A549 (cell line): ENCODE measurements at regions not wholly inside any gene's neighbourhood (a gene's known extent, or its start where the extent isn't known, plus 50 kb on each side); places are given as distances from the start of the nearest gene placed in this dataset.

Experiments
- ATAC-seq, 2 experiments: fragments of 200-7000 bp in 1 of 2; fragments of >200 bp in 1 of 2; cut with Nextera tagmentation in 1 of 2; cut with Tn5 transposase in 1 of 2; 3 replicates each; pipeline versions ENCODE4 v1.8.0 to v1.9.1; 2018 to 2020; ENCODE audit warnings: mild to moderate bottlenecking in 1 of 2, moderate library complexity in 1 of 2
- CTCF ChIA-PET: fragments of 300-600 bp; sonication (Branson Sonifier 250); formaldehyde crosslinking; extraction: SDS; loops from one replicate; lab custom pipeline; 2021; ENCODE audit warnings: antibody characterized with exemption, inconsistent platforms; lab: Yijun Ruan, JAX
- POLR2A ChIA-PET: fragments of 350-600 bp; formaldehyde crosslinking; extraction: SDS; loops from one replicate; lab custom pipeline; 2021; ENCODE audit warnings: antibody characterized with exemption, inconsistent platforms; lab: Yijun Ruan, JAX
- DNase-seq, 2 experiments: peaks; one replicate each; pipeline versions ENCODE4 v3.0.0 to v3.0.0-alpha.2; 2011 to 2016; ENCODE audit warnings: low read depth in 1 of 2, low spot score in 1 of 2
- FAIRE-seq: peaks from 2 replicates; lab custom pipeline; 2011; peaks lifted over from hg19 to GRCh38; lab: Jason Lieb, UNC
- H3K27ac ChIP-seq, 2 experiments: fragments of >200 bp; sonication (Bioruptor Twin); formaldehyde crosslinking; 3 replicates each; pipeline ENCODE4 v1.5.1; 2016 to 2017
- H3K4me1 ChIP-seq: fragments of >200 bp; sonication (Bioruptor Twin); formaldehyde crosslinking; 3 replicates; pipeline ENCODE4 v1.6.1; 2016
- H3K4me2 ChIP-seq: fragments of >200 bp; sonication (Bioruptor Twin); formaldehyde crosslinking; 3 replicates; pipeline ENCODE4 v1.6.1; 2016
- H3K4me3 ChIP-seq: fragments of >200 bp; sonication (Bioruptor Twin); formaldehyde crosslinking; 3 replicates; pipeline ENCODE4 v1.5.1; 2016
- H3K9me3 ChIP-seq: fragments of >200 bp; sonication (Bioruptor Twin); formaldehyde crosslinking; 3 replicates; pipeline ENCODE4 v1.6.1; 2016
- BHLHE40 ChIP-seq: IDR thresholded peaks from 2 replicates; pipeline ENCODE4 v1.6.1; 2012; ENCODE audit warnings: low read depth, low read length, inconsistent platforms
- CHD2 ChIP-seq: fragments of 150-350 bp; IDR thresholded peaks from 2 replicates; pipeline ENCODE4 v1.6.1; 2014; ENCODE audit warnings: low read length; ENCODE audit not compliant: partially characterized antibody
- ESRRA ChIP-seq: fragments of 150-350 bp; IDR thresholded peaks from 2 replicates; pipeline ENCODE4 v1.6.1; 2014; ENCODE audit warnings: mild to moderate bottlenecking, low read length, borderline replicate concordance
- FOSL2 ChIP-seq, 2 experiments: fragments of 450-650 bp in 1 of 2; fragments of >200 bp in 1 of 2; sonication (Bioruptor Twin) in 1 of 2; formaldehyde crosslinking; IDR thresholded peaks; 2 replicates each; pipeline versions ENCODE4 v1.5.0 to v1.6.1; 2016 to 2020; ENCODE audit warnings: mild to moderate bottlenecking in 1 of 2, moderate library complexity in 1 of 2
- GATA3 ChIP-seq: IDR thresholded peaks from 2 replicates; pipeline ENCODE4 v1.6.1; 2012; ENCODE audit warnings: borderline replicate concordance
- HDAC2 ChIP-seq: fragments of 200-600 bp; sonication (generic); IDR thresholded peaks from 2 replicates; pipeline ENCODE4 v1.6.1; 2016
- HOXA7 ChIP-seq: fragments of 250-450 bp; sonication (Bioruptor Pico); IDR thresholded peaks from 2 replicates; pipeline ENCODE4 v1.5.0; 2020; ENCODE audit warnings: mild to moderate bottlenecking, moderate library complexity
- HOXB13 ChIP-seq: fragments of 250-450 bp; sonication (Bioruptor Pico); IDR thresholded peaks from 2 replicates; pipeline ENCODE4 v1.5.0; 2020; ENCODE audit warnings: low read depth, mild to moderate bottlenecking, moderate library complexity
- KDM1A ChIP-seq: fragments of 200-600 bp; sonication (generic); IDR thresholded peaks from 2 replicates; pipeline ENCODE4 v1.6.1; 2016; ENCODE audit warnings: low read depth, mild to moderate bottlenecking
- MYC ChIP-seq: IDR thresholded peaks from 2 replicates; pipeline ENCODE4 v1.6.1; 2012; ENCODE audit warnings: mild to moderate bottlenecking, inconsistent platforms, low read length, improper control_type of control experiment, borderline replicate concordance
- NFE2L2 ChIP-seq: fragments of 150-350 bp; conservative IDR thresholded peaks from 2 replicates; pipeline ENCODE4 v1.6.1; 2014; ENCODE audit warnings: low read length
- NPAS2 ChIP-seq: fragments of 250-450 bp; sonication (Bioruptor Pico); IDR thresholded peaks from 2 replicates; pipeline ENCODE4 v1.8.0; 2022; ENCODE audit warnings: mild to moderate bottlenecking, moderate library complexity, borderline replicate concordance
- NR3C1 ChIP-seq: fragments of >200 bp; sonication (Bioruptor Twin); formaldehyde crosslinking; IDR thresholded peaks from 3 replicates; pipeline ENCODE4 v1.6.1; 2017
- PHF8 ChIP-seq: fragments of 200-600 bp; sonication (generic); IDR thresholded peaks from 2 replicates; pipeline ENCODE4 v1.6.1; 2016; ENCODE audit warnings: low read depth, mild to moderate bottlenecking, antibody characterized with exemption, moderate library complexity, borderline replicate concordance
- POLR2AphosphoS2 ChIP-seq: conservative IDR thresholded peaks from 2 replicates; pipeline ENCODE4 v1.6.1; 2012; ENCODE audit warnings: low read length, improper control_type of control experiment, inconsistent platforms
- RARB ChIP-seq: fragments of 250-450 bp; sonication (Bioruptor Pico); IDR thresholded peaks from 2 replicates; pipeline ENCODE4 v1.8.0; 2021; ENCODE audit warnings: mild to moderate bottlenecking, moderate library complexity
- SREBF2 ChIP-seq: fragments of 450-650 bp; IDR thresholded peaks from 2 replicates; pipeline ENCODE4 v1.6.1; 2014; ENCODE audit warnings: mild to moderate bottlenecking, moderate library complexity
- ZNF302 ChIP-seq: fragments of 250-450 bp; sonication (Bioruptor Pico); IDR thresholded peaks from 2 replicates; pipeline ENCODE4 v1.9.0; 2021; ENCODE audit warnings: inconsistent platforms, mild to moderate bottlenecking, moderate library complexity
- ZSCAN20 ChIP-seq: fragments of 250-450 bp; sonication (Bioruptor Pico); IDR thresholded peaks from 2 replicates; pipeline ENCODE4 v1.8.0; 2022; ENCODE audit warnings: mild to moderate bottlenecking, moderate library complexity
- WGBS: methylation state at CpG from one replicate; pipeline ENCODE4 v1.1.6; 2017; ENCODE audit errors: missing lambda C conversion rate; 5-methylcytosine and 5-hydroxymethylcytosine counted together
- TF ChIP-seq, protein P1 (sequence below): IDR thresholded peaks from 2 replicates; pipeline ENCODE4 v1.6.1; 2012
- TF ChIP-seq, protein P2 (sequence below): fragments of 250-450 bp; sonication (Bioruptor Pico); IDR thresholded peaks from 2 replicates; pipeline ENCODE4 v1.5.0; 2021; ENCODE audit warnings: mild to moderate bottlenecking, moderate library complexity, borderline replicate concordance
- TF ChIP-seq, protein P3 (sequence below): fragments of >200 bp; sonication (Bioruptor Twin); formaldehyde crosslinking; IDR thresholded peaks from 3 replicates; pipeline ENCODE4 v1.5.1; 2016
- TF ChIP-seq, protein P4 (sequence below): fragments of 250-450 bp; sonication (Bioruptor Pico); IDR thresholded peaks from 2 replicates; pipeline ENCODE4 v1.5.0; 2020; ENCODE audit warnings: low read depth, mild to moderate bottlenecking, moderate library complexity
- TF ChIP-seq, protein P5 (sequence below): fragments of >200 bp; sonication (Bioruptor Twin); formaldehyde crosslinking; IDR thresholded peaks from 3 replicates; pipeline ENCODE4 v1.6.1; 2016

DNA sequence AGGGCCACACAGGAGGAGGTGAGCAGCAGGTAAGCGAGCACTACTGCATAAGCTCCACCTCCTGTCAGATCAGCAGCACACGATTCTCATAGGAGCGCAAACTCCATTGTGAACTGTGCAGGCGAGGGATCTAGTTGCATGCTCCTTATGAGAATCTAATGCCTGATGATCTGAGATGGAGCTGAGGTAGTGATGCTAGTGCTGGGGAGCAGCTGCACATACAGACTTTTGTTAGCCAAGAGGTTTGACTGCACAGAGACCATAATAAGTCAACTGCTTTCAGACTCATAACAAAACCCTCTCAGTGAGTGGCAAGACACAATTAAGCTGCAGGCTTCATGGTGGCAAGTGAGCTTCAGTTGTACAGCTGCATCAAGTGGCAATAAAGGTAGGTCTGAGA lies 83.4 kb downstream of the PSMG1 start:
- FAIRE-seq: no peak

DNA sequence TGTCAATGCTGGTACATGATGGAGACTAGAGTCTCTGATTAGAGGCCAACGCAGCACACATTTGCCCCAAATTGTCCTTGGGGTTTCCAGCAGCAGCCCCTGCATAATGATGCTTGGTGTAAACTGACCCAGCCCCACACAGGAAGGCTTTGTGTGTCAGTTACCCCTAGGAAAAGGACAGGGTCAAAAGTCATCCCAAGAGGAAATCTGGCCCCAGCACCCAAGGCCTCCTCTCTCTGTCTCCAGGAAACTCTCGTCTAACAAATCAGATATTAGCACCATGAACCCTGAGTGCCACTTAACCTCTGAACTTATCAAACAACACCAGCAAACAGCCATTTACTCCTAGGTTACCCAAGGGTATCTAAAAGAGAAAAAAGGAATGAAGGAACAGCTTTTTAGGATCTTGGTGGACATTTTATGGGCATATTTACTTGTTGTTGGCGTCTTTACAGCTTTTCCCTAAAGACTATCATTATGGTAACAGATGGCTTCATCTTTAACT lies 84.5 kb downstream of the PSMG1 start:
- CTCF ChIA-PET: no interaction called here
- TF ChIP-seq, protein P1, sequence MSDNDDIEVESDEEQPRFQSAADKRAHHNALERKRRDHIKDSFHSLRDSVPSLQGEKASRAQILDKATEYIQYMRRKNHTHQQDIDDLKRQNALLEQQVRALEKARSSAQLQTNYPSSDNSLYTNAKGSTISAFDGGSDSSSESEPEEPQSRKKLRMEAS: no peak
- no peak for ATAC-seq
- no peak for DNase-seq
- no peak for FAIRE-seq
- 90% methylated on average over 3 of the region's 3 CpGs for WGBS
- no peak overlapping the region for H3K4me2 ChIP-seq
- H3K9me3 ChIP-seq: no peaks in the 10 kb centered on the region
- no peak overlapping the region for H3K27ac ChIP-seq
- H3K4me1 ChIP-seq: peaks cover 15% of the 10 kb centered on the region; the same call in 2 of the 3 replicates
- no peak overlapping the region for H3K4me3 ChIP-seq
- POLR2A ChIA-PET: no interaction called here

More for the DNA sequence above, 83.4 kb downstream of the PSMG1 start:
- DNase-seq (no peak), ATAC-seq (no peak)
- Histone ChIP-seq H3K27ac (no peak overlapping the region), H3K9me3 (no peaks in the 10 kb centered on the region), H3K4me3 (no peak overlapping the region), H3K4me2 (no peak overlapping the region), H3K4me1 (peaks cover 10% of the 10 kb centered on the region; the same call in 2 of the 3 replicates)
- POLR2A ChIA-PET: no interaction called here
- CTCF ChIA-PET: interaction anchor here (0.8 to 1.0 kb wide), 2 partner anchors 9 to 15 kb away, joined by 3 read pairs; no protein-coding TSS in a partner anchor
- TF ChIP-seq GATA3 (no peak), ZNF302 (CRISPR knock-in tag) (no peak), HDAC2 (no peak), HOXB13 (CRISPR knock-in tag) (no peak), NFE2L2 (no peak), FOSL2 (IDR thresholded peaks at IDR 0.05) (no peak), FOSL2 (CRISPR knock-in tag; IDR thresholded peaks at IDR 0.05) (no peak), SREBF2 (no peak), NPAS2 (CRISPR knock-in tag) (no peak)
- TF ChIP-seq, protein P2, sequence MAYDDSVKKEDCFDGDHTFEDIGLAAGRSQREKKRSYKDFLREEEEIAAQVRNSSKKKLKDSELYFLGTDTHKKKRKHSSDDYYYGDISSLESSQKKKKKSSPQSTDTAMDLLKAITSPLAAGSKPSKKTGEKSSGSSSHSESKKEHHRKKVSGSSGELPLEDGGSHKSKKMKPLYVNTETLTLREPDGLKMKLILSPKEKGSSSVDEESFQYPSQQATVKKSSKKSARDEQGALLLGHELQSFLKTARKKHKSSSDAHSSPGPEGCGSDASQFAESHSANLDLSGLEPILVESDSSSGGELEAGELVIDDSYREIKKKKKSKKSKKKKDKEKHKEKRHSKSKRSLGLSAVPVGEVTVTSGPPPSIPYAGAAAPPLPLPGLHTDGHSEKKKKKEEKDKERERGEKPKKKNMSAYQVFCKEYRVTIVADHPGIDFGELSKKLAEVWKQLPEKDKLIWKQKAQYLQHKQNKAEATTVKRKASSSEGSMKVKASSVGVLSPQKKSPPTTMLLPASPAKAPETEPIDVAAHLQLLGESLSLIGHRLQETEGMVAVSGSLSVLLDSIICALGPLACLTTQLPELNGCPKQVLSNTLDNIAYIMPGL (CRISPR knock-in tag): no peak
- TF ChIP-seq, protein P3, sequence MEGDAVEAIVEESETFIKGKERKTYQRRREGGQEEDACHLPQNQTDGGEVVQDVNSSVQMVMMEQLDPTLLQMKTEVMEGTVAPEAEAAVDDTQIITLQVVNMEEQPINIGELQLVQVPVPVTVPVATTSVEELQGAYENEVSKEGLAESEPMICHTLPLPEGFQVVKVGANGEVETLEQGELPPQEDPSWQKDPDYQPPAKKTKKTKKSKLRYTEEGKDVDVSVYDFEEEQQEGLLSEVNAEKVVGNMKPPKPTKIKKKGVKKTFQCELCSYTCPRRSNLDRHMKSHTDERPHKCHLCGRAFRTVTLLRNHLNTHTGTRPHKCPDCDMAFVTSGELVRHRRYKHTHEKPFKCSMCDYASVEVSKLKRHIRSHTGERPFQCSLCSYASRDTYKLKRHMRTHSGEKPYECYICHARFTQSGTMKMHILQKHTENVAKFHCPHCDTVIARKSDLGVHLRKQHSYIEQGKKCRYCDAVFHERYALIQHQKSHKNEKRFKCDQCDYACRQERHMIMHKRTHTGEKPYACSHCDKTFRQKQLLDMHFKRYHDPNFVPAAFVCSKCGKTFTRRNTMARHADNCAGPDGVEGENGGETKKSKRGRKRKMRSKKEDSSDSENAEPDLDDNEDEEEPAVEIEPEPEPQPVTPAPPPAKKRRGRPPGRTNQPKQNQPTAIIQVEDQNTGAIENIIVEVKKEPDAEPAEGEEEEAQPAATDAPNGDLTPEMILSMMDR: no peak
- TF ChIP-seq, protein P4, sequence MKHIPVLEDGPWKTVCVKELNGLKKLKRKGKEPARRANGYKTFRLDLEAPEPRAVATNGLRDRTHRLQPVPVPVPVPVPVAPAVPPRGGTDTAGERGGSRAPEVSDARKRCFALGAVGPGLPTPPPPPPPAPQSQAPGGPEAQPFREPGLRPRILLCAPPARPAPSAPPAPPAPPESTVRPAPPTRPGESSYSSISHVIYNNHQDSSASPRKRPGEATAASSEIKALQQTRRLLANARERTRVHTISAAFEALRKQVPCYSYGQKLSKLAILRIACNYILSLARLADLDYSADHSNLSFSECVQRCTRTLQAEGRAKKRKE (CRISPR knock-in tag): no peak
- WGBS: 98% methylated on average over 4 of the region's 4 CpGs

DNA sequence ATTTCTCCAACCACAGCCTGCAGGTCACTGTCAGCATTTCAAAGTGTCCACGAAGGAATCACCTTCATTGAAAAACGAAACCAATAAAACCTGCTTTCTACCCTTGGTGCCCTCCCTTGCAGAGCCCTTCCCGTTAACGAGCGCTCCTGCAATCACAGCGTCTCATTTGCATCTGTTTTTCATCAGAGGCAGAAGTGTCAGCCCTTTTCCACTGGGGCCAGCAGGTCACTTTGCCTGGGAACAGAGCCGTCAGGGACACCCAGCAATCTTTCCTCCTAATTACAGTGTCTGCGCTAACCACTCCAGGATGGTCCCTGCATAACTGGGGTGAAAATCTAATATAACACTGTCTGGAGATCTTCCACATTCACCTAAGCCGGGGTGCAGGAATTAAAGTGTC lies 85.3 kb downstream of the PSMG1 start:
- 90% methylated on average over 9 of the region's 9 CpGs for WGBS
- ChIA-PET POLR2A (no interaction called here), CTCF (no interaction called here)
- Histone ChIP-seq H3K4me2 (no peak overlapping the region), H3K9me3 (no peaks in the 10 kb centered on the region), H3K4me3 (no peak overlapping the region), H3K27ac (no peak overlapping the region), H3K4me1 (peaks cover 15% of the 10 kb centered on the region; the same call in 2 of the 3 replicates)
- FAIRE-seq (no peak), ATAC-seq (no peak), DNase-seq (no peak)
- TF ChIP-seq MYC: no peak
- TF ChIP-seq PHF8: no peak
- TF ChIP-seq KDM1A: no peak
- TF ChIP-seq ESRRA: no peak
- no peak for TF ChIP-seq HOXA7
- no peak for TF ChIP-seq ZNF302 (CRISPR knock-in tag)
- TF ChIP-seq CHD2: no peak
- no peak for TF ChIP-seq GATA3
- TF ChIP-seq ZSCAN20: no peak
- TF ChIP-seq, protein P5, sequence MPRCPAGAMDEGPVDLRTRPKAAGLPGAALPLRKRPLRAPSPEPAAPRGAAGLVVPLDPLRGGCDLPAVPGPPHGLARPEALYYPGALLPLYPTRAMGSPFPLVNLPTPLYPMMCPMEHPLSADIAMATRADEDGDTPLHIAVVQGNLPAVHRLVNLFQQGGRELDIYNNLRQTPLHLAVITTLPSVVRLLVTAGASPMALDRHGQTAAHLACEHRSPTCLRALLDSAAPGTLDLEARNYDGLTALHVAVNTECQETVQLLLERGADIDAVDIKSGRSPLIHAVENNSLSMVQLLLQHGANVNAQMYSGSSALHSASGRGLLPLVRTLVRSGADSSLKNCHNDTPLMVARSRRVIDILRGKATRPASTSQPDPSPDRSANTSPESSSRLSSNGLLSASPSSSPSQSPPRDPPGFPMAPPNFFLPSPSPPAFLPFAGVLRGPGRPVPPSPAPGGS: no peak
- TF ChIP-seq NR3C1: no peak
- no peak for TF ChIP-seq BHLHE40
- TF ChIP-seq HOXB13 (CRISPR knock-in tag): no peak
- no peak for TF ChIP-seq POLR2AphosphoS2
- TF ChIP-seq RARB (CRISPR knock-in tag): no peak
